Neutrophil (primary cell): ENCODE measurements at regions not wholly inside any gene's neighbourhood (a gene's known extent, or its start where the extent isn't known, plus 50 kb on each side); places are given as distances from the start of the nearest gene placed in this dataset.
"Not testable (repeated sequence)": the region's sequence is repeated elsewhere in the genome, so short reads cannot be mapped to it uniquely, and the experiment has no call there.

ENCODE experiments used
- H3K27ac ChIP-seq: fragments of 200-600 bp; sonication (generic); 2 replicates; pipeline ENCODE4 v1.5.1; 2016; ENCODE audit warnings: mild to moderate bottlenecking, moderate library complexity
- H3K27me3 ChIP-seq: fragments of 200-600 bp; sonication (generic); 2 replicates; pipeline ENCODE4 v1.6.0; 2016; ENCODE audit warnings: mild to moderate bottlenecking
- H3K36me3 ChIP-seq: fragments of 200-600 bp; sonication (generic); 2 replicates; pipeline ENCODE4 v1.5.1; 2017
- H3K4me1 ChIP-seq, 2 experiments: fragments of 200-600 bp in 1 of 2; sonication (generic) in 1 of 2; 1 replicate in 1 of 2; 2 replicates in 1 of 2; pipeline versions ENCODE4 v1.5.1 to v1.6.1; 2013 to 2016; ENCODE audit warnings: low read depth in 1 of 2, low read length in 1 of 2, mild to moderate bottlenecking in 1 of 2, moderate library complexity in 1 of 2; ENCODE audit not compliant: control insufficient read depth in 1 of 2, insufficient read depth in 1 of 2
- H3K4me3 ChIP-seq, 2 experiments: fragments of 200-600 bp in 1 of 2; sonication (generic) in 1 of 2; 1 replicate in 1 of 2; 2 replicates in 1 of 2; pipeline ENCODE4 v1.5.1; 2013 to 2016; ENCODE audit warnings: low read depth in 1 of 2, low read length in 1 of 2, mild to moderate bottlenecking in 1 of 2, moderate library complexity in 1 of 2
- H3K9me3 ChIP-seq: fragments of 200-600 bp; sonication (generic); 2 replicates; pipeline ENCODE4 v1.5.1; 2016
- TF ChIP-seq, protein P1 (sequence below): fragments of 200-600 bp; sonication (generic); IDR thresholded peaks from 2 replicates; pipeline ENCODE4 v1.5.1; 2016; ENCODE audit warnings: antibody characterized with exemption

DNA sequence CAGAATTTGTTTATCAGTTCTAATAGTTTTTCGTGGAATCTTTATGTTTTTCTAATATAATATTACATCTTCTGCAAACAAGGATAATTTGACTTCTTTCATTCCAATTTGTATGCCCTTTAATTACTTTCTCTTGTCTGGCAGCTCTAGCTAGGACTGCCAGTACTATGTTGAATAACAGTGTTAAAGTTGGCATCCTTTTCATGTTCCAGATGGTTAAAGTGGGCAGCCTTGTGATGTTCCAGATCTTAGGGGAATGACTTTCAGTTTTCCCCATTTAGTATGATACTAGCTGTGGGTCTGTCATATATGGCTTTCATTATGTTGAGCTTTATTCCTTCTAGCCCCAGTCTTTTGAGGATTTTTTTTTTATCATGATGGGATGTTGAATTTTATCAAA is 220.6 kb upstream of the WDFY3 start:
- Histone ChIP-seq H3K4me3 (no peak overlapping the region), H3K27me3 (no peaks in the 10 kb centered on the region), H3K4me1 (no peaks in the 10 kb centered on the region), H3K9me3 (no peaks in the 10 kb centered on the region), H3K27ac (no peak overlapping the region), H3K36me3 (no peaks in the 10 kb centered on the region)
- TF ChIP-seq, protein P1, sequence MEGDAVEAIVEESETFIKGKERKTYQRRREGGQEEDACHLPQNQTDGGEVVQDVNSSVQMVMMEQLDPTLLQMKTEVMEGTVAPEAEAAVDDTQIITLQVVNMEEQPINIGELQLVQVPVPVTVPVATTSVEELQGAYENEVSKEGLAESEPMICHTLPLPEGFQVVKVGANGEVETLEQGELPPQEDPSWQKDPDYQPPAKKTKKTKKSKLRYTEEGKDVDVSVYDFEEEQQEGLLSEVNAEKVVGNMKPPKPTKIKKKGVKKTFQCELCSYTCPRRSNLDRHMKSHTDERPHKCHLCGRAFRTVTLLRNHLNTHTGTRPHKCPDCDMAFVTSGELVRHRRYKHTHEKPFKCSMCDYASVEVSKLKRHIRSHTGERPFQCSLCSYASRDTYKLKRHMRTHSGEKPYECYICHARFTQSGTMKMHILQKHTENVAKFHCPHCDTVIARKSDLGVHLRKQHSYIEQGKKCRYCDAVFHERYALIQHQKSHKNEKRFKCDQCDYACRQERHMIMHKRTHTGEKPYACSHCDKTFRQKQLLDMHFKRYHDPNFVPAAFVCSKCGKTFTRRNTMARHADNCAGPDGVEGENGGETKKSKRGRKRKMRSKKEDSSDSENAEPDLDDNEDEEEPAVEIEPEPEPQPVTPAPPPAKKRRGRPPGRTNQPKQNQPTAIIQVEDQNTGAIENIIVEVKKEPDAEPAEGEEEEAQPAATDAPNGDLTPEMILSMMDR: no peak

GRCh38 chr4:85196015-85196414 is 229.5 kb upstream of the WDFY3 start:
- not testable (repeated sequence) for H3K4me1 ChIP-seq, H3K27ac ChIP-seq, H3K4me3 ChIP-seq, H3K36me3 ChIP-seq, H3K27me3 ChIP-seq, H3K9me3 ChIP-seq

DNA sequence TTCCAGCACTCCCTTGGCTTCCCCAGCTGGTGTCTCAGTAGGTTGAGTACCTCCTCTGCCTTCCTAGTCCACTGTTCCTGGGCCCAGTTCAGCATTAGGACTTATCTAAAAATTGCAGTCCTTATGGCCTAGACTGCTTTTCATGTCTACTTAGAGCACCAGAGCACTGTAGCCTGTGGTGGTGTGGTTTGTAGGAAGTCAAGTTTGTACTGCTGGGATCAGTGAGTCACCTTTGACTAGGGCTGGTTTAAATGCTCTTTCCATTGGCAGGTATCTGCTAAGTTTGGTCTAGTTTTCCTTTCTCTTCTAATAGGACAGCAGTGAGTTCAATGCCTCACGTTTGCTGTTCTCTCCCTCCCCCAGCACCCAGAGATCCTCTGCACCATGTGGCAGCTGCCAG is 233.6 kb upstream of the WDFY3 start:
- no peak overlapping the region for H3K27ac ChIP-seq

GRCh38 chr4:85209161-85209560 is 242.7 kb upstream of the WDFY3 start:
- H3K36me3 ChIP-seq: no peaks in the 10 kb centered on the region
- no peak overlapping the region for H3K4me3 ChIP-seq
- H3K27ac ChIP-seq: no peak overlapping the region
- TF ChIP-seq, protein P1: no peak
- no peaks in the 10 kb centered on the region for H3K9me3 ChIP-seq
- no peaks in the 10 kb centered on the region for H3K27me3 ChIP-seq
- H3K4me1 ChIP-seq: no peaks in the 10 kb centered on the region

More for the DNA sequence above, 233.6 kb upstream of the WDFY3 start:
- Histone ChIP-seq H3K27me3 (no peaks in the 10 kb centered on the region), H3K4me3 (no peak overlapping the region), H3K36me3 (no peaks in the 10 kb centered on the region), H3K9me3 (no peaks in the 10 kb centered on the region), H3K4me1 (no peaks in the 10 kb centered on the region)
- TF ChIP-seq, protein P1: no peak

GRCh38 chr4:85210353-85210752 is 243.9 kb upstream of the WDFY3 start:
- H3K4me3 ChIP-seq: no peak overlapping the region
- no peaks in the 10 kb centered on the region for H3K9me3 ChIP-seq
- no peaks in the 10 kb centered on the region for H3K27me3 ChIP-seq
- no peaks in the 10 kb centered on the region for H3K4me1 ChIP-seq
- H3K36me3 ChIP-seq: no peaks in the 10 kb centered on the region
- H3K27ac ChIP-seq: no peak overlapping the region
- TF ChIP-seq, protein P1: no peak

DNA sequence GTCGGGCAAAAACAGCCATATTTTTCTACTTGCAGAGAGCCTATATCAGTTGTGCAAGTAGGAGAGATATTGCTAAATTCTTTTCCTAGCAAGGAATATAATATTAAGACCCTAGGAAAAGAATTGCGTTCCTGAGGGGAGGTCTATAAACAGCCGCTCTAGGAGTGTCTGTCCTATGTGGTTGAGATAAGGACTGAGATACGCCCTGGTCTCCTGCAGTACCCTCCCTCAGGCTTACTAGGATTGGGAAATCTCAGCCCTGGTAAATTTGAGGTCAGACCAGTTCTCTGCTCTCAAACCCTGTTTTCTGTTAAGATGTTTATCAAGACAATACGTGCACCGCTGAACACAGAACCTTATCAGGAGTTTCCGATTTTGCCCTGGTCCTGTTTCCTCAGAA is 250.1 kb upstream of the WDFY3 start:
- not testable (repeated sequence) for H3K9me3 ChIP-seq, H3K4me3 ChIP-seq, H3K36me3 ChIP-seq, H3K27me3 ChIP-seq, H3K27ac ChIP-seq, H3K4me1 ChIP-seq

- TF ChIP-seq, protein P1: no peak
- Histone ChIP-seq H3K27ac (no peak overlapping the region), H3K36me3 (no peaks in the 10 kb centered on the region), H3K9me3 (peaks cover 8% of the 10 kb centered on the region), H3K4me3 (no peak overlapping the region), H3K4me1 (no peaks in the 10 kb centered on the region), H3K27me3 (no peaks in the 10 kb centered on the region)
Observed at GRCh38 chr4:85218756-85219155, 252.3 kb upstream of the WDFY3 start.
